NCI-H1092 (cell line): ENCODE measurements at regions not wholly inside any gene's neighbourhood (a gene's known extent, or its start where the extent isn't known, plus 50 kb on each side); places are given as distances from the start of the nearest gene placed in this dataset.
"Not testable (repeated sequence)": the region's sequence is repeated elsewhere in the genome, so short reads cannot be mapped to it uniquely, and the experiment has no call there.

Source experiments
- DNase-seq: peaks from one replicate; lab custom pipeline; 2025; lab: John Stamatoyannopoulos, UW

DNA sequence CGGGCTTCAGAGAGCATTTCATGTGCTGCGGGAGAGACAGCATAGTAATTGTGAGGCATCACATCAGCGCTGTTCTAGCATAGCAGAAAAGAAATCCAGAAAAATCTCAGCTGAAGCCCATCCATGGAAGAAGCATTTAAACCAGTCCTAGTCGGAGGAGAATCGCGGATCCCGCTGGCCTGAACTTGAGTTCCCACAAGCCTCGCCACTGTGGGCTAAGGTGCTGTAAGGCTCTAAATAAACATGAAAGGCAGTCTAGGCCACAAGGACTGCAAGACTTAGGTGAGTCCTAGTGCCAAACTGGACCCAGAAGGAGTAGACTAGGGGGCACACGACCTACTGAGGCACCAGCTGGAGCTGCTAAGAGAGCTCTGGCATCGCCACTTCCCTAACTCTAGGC is 1225.3 kb upstream of the CHAC2 start:
- DNase-seq: no peak

GRCh38 chr2:52539026-52539970 is 1228.3 kb upstream of the CHAC2 start:
- no peak for DNase-seq

DNA sequence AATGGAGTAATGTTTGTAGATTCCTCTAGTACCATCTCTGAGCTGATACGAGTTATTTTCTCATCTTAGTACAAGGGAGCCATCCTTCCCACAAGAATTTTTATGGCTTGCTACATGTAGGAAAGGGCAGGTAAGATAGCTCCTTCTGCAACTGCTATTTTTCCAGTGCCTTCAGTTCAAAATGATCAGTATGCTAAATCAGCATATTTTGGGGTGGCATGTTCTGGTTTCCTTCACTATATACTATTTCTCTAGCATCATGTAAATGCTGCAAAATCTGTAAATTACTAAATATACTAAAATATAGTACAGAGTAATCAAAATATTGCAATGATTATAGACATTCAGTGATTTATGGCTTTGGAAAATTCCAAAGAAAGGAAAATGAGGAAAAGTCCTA is 1230.0 kb upstream of the CHAC2 start:
- no peak for DNase-seq

DNA sequence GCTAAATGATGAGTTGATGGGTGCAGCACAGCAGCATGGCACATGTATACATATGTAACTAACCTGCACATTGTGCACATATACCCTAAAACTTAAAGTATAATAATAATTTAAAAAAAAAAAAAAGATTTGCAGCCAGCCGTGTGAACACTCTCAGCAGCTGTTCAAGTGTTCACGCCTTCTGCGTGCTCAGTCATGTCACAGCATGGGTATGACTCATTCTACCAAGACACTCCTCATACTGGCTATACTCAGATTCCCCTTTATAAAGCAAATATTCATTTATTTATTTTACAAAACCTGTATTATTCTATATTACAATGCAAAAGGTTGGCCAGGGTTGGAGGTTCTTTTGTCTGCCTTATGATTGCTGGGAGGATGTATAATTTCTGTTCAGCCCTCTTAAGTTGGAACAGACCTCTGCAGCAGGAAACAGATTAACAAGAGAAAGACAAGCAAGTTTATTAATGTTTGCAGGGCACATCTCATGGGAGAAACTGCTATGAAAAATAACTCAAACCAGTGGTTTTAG is 1230.6 kb upstream of the CHAC2 start:
- no peak for DNase-seq

DNA sequence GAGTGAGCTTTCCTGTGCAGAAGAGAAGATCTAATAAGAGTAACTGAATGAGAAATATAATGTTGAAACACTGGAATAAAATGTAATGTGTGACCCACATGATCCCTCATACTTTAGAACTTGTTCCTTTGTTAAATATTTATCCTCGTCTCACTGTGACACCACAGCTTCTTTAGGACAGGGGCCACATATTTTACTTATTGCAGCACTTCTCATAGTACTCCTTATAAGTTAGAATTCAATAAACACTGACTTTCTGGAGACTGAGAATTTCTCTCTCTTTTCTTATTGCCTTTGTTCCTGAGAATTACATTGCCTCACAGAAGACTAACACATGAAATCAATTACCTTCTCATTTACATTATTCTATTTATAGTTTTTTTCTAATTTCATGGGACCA is 1234.6 kb upstream of the CHAC2 start:
- DNase-seq: no peak

DNA sequence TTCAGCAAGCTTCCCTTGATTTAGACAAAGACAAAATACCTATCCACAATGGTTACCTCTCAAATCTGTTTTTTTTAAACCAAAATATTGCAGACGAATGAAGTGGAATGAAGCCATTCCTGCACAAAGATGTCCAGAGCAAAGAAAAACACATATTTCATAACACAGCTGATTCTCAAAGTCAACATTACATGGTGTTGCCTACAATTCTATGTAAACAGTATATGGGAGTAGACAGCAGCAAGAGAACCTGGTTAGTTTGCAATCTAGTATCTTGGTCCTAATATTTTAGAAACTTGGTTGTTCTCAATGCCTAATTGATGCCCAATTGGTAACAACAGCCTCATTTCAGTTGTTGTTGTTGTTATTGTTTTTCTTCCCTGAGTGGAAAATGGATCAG is 1240.9 kb upstream of the CHAC2 start:
- no peak for DNase-seq

DNA sequence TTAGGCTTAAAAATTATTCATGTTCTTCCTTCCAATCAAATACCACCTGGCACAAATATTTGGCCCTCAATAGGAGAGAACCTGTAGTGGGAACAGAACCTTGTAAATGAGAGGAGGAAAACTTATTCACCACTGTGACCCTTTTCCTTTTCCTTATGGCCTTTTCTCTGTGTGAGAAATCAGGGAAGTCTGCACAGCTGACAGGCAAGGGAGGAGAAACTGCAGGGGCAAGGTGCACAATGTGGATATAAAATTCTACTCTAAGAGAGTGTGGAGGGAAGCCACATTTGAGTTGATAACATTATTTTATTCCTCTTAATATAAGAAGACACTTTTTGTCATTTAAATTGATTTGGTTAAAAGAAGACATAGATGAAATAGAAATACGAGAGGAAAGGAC is 1247.0 kb upstream of the CHAC2 start:
- DNase-seq: no peak

DNA sequence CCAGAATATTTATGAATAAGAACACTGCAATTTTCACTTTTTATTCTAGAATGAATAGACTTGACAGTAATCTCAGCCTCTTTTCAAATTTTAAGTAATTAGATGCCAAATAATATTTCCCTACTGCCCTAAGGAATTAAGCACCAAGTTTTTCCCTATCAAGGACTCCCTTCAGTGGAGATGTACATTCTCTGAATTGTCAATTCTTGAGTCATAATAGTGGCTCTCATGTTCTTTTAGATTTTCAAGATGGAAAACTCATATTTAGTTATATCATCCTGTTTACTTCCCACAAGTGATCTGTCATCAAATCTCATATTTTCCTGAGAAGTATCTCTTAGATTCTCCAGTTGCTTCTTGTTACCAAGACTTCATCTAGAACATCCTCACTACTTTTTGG is 1248.9 kb upstream of the CHAC2 start:
- no peak for DNase-seq

DNA sequence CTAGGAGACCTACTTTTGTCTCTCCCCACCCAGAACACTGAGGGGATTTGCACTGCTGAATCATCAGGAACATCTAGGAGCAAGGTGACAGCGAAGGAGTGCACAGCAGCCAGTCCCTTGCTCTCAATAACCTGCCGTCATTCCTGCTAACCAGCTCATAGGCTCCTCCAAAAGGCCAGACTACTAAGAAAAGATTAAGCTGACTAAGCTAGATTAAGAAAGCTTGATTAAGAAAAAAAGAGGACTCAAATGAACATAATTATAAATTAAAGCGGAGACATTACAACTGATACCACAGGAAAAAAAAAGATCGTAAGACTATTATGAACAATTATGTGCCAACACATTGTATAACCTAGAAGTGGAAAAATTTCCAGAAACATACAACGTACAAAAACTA is 1254.8 kb upstream of the CHAC2 start:
- no peak for DNase-seq

- no peak for DNase-seq
Observed at GRCh38 chr2:52510432-52510831, 1257.2 kb upstream of the CHAC2 start.

GRCh38 chr2:52502476-52502860 is 1265.1 kb upstream of the CHAC2 start:
- DNase-seq: no peak

DNA sequence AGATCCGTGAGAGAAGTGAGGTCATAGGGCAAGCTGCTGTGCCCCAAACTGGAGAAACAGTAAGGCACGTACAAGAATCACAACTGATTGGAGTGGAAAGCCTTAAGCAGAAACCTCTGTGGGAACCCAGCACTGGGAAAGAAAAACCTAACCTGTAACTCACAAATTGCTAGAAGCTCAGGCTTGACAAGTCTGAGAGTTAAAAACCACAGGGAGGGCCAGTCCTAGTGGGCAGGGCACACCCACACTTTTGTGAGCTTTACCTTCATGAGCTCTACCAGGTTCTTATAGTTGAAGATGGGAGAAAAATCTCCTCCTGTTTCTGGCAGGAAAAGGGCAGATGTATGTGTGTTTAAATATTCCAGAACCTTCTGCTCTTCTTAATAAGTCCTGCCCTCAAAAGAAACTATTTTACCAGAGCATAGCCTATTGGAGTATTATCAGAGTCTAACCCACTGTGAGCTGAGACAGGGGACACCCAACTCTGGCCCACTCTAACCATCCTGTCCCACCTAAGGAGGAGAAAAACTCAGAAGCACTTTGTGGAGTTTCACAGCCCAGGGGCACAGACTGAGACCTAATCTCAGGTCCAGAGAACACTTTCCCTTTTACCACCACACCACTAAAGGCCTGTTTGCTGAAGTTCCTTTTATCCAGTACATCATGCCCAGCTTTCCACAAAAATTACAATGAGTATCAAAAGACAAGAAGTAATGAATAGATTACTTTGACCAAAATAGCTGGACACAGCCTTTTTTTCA is 1265.7 kb upstream of the CHAC2 start:
- DNase-seq: no peak

DNA sequence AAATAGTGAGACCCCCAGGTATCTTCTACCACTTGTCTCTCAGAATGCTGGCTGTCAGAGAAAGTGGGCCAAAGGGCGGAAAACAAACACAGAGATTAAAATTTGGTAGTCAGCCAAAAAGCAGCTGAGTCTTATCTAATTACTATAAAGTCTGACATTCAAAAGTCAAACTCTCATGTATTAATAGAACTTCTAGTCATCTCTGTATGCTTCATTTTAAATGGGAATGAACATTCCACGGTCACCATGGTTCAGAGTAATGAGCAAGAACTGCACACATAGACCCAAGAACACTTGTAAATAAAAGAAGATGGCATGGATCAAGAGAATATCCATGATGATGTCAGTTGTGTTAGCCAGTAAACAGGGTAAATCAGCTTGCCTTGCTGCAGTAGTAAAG is 1267.0 kb upstream of the CHAC2 start:
- DNase-seq: no peak

- no peak for DNase-seq
Observed at GRCh38 chr2:52498077-52498750, 1269.4 kb upstream of the CHAC2 start.

DNA sequence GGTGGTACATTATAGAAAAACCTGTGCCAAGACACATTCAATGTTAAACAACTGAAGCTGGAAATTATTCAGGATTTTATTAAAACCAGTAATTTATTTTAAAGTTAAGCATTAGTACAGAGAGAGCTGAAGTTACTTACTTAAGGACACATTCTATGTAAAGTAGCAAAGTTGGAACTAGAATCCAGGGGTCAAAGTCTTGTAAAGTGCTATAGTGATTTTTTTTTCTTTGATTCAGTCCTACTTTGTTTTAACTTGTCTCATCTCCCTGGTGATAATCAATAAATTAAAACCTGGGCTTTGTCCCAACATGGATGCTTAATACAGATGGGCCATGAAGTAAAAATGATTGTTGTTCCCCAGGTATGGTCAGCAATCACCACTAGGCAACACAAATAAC is 1271.8 kb upstream of the CHAC2 start:
- no peak for DNase-seq

DNA sequence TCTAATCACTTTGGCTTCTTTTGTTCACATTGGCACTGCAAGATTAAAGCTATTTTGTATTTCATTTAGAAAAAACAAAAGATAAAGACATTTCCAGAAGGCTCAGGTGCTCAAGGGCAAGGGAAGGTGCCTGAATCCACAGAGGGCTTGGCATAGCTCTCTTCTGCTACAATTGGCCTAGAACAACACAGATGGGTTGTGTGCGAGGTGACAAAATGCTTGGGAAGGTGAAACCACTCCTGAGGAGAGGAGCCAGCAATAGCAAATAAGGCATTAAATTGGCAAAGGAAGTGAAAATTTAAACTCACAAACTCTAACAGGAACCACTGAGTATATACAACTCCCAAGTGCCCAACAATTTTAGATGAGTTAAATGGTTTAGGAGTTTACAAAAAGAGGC is 1290.4 kb upstream of the CHAC2 start:
- no peak for DNase-seq

DNA sequence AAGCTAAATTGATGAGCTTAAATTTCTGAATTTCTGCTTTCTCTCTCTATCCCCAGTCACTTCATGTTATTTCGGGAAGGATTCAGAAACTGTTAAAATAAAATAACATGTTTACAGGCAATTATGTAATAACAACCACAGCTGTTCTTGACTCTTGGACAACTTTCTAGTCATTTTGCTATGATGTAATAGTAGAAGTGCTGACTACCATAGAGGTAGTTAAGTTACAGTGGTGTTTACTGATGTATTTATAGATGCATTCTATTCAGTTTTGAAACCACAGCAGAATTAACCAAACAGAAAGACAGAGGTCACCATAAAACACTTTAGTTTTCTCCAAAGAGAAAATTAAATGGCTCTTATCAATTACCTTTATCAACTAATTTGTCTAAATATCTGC is 1292.0 kb upstream of the CHAC2 start:
- DNase-seq: no peak

- no peak for DNase-seq
Observed at GRCh38 chr2:52474091-52474490, 1293.5 kb upstream of the CHAC2 start.

- no peak for DNase-seq
Observed at GRCh38 chr2:52473526-52473925, 1294.1 kb upstream of the CHAC2 start.

- DNase-seq: not testable (repeated sequence)
Observed at GRCh38 chr2:52470457-52470856, 1297.1 kb upstream of the CHAC2 start.

GRCh38 chr2:52467189-52467588 is 1300.4 kb upstream of the CHAC2 start:
- DNase-seq: no peak

- DNase-seq: no peak
Observed at GRCh38 chr2:52465287-52465686, 1302.3 kb upstream of the CHAC2 start.

- DNase-seq: no peak
Observed at GRCh38 chr2:52463457-52463856, 1304.1 kb upstream of the CHAC2 start.
